ENCODE measurements at regions not wholly inside any gene's neighbourhood (a gene's known extent, or its start where the extent isn't known, plus 50 kb on each side); places are given as distances from the start of the nearest gene placed in this dataset.

DNA sequence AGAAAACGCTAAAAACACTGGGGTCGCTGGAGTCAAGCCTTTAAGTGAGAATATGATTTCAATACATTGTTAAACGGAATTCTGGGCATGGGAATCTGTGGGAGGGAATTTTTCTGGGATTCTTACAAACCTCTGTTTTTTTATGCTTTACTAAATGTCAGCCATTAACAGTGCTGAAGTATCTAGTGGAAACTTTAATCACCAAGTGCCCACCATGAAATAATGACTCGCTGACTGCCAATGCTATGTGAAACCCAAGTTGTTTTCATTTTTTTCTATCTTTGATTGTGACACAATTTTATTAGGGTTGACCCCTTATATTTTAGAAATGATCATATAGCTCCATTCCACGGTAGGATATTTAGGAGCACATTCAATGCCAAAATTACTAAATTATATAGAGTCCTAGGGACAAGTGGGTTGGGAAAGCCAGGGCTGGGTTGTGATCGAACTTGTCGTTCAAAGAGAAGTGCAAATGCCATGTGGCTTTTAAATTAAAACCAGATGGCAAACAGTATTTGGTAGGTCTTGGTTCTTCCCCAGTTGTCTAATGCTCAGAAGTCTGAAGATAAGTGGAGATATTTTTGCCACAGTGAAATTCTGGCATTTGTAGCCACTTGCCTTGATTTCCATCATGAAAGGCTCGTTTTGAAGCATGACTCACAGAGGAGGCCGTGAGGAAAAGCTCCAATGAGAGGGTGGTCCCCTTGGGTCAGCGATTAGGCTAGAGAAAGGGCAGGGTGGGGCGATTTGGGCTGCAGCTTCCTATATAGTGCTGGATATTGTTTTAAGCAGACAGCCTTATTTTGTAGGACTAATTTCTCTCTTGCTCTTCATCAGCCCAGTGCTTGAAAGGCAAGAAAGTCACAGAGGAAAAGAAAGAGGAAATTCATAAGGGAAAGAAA, 254.4 kb upstream of the JAG1 start (continued):
- no peak for TF ChIP-seq GABPA (IDR thresholded peaks at IDR 0.05; ENCODE audit: borderline replicate concordance, insufficient read depth, low read length)

Data from H1 (cell line).